Common myeloid progenitor, CD34-positive (primary cell): ENCODE measurements at regions not wholly inside any gene's neighbourhood (a gene's known extent, or its start where the extent isn't known, plus 50 kb on each side); places are given as distances from the start of the nearest gene placed in this dataset.
A peak's percentile ranks its signal among the peaks of the same experiment; 100 is the strongest.

Experiments
- CTCF ChIA-PET: fragments of 350-600 bp; sonication (Branson Sonifier 250); formaldehyde crosslinking; loops from one replicate; lab custom pipeline; 2021; ENCODE audit warnings: antibody characterized with exemption; lab: Charles Lee
- POLR2A ChIA-PET: fragments of 350-600 bp; sonication (Branson Sonifier 250); formaldehyde crosslinking; loops from one replicate; lab custom pipeline; 2021; ENCODE audit warnings: antibody characterized with exemption; lab: Charles Lee
- DNase-seq, 3 donors: peaks; one replicate each; pipeline versions ENCODE4 v3.0.0 to v3.0.0-alpha.2; 2013
- H3K27ac ChIP-seq, 2 experiments: 1 replicate in 1 of 2; 2 replicates in 1 of 2; pipeline ENCODE4 v1.7.0; 2013; ENCODE audit warnings: inconsistent platforms in 2 of 2, low read length in 2 of 2, mild to moderate bottlenecking in 2 of 2, low read depth in 1 of 2, moderate library complexity in 1 of 2; ENCODE audit not compliant: severe bottlenecking in 2 of 2, insufficient read depth in 1 of 2, poor library complexity in 1 of 2
- H3K27me3 ChIP-seq, 5 experiments: replicated peaks in 2 of 5; 1 replicate in 3 of 5; 2 replicates in 2 of 5; pipeline versions ENCODE4 v1.6.1 to v1.7.0; 2013; ENCODE audit warnings: low read length in 4 of 5, mild to moderate bottlenecking in 2 of 5, moderate library complexity in 2 of 5, inconsistent platforms in 1 of 5; ENCODE audit not compliant: insufficient read depth in 5 of 5, control insufficient read depth in 4 of 5
- H3K36me3 ChIP-seq, 4 experiments: 1 replicate in 2 of 4; 2 replicates in 2 of 4; pipeline versions ENCODE4 v1.6.1 to v1.7.0; 2013; ENCODE audit warnings: low read length in 3 of 4, control low read depth in 1 of 4, mild to moderate bottlenecking in 1 of 4; ENCODE audit not compliant: control insufficient read depth in 4 of 4, insufficient read depth in 4 of 4
- H3K4me1 ChIP-seq, 4 experiments: 1 replicate in 3 of 4; 2 replicates in 1 of 4; pipeline versions ENCODE4 v1.6.1 to v1.7.1; 2013; ENCODE audit warnings: low read length in 3 of 4, mild to moderate bottlenecking in 3 of 4, control low read depth in 1 of 4, inconsistent platforms in 1 of 4, moderate library complexity in 1 of 4; ENCODE audit not compliant: control insufficient read depth in 4 of 4, insufficient read depth in 4 of 4; ENCODE audit errors: control extremely low read depth in 1 of 4
- H3K4me3 ChIP-seq, 7 experiments: 1 replicate in 4 of 7; 2 replicates in 3 of 7; pipeline versions ENCODE4 v1.5.1 to v1.7.0; 2013; ENCODE audit warnings: mild to moderate bottlenecking in 7 of 7, low read length in 6 of 7, moderate library complexity in 6 of 7, inconsistent platforms in 2 of 7, low read depth in 2 of 7, control low read depth in 1 of 7; ENCODE audit not compliant: insufficient read depth in 4 of 7, control insufficient read depth in 1 of 7; ENCODE audit errors: extremely low read depth in 1 of 7
- H3K9me3 ChIP-seq, 5 experiments: 1 replicate in 4 of 5; 2 replicates in 1 of 5; pipeline versions ENCODE4 v1.6.1 to v1.7.1; 2013; ENCODE audit warnings: low read length in 4 of 5, mild to moderate bottlenecking in 2 of 5, inconsistent platforms in 1 of 5, low read depth in 1 of 5, moderate library complexity in 1 of 5; ENCODE audit not compliant: control insufficient read depth in 4 of 5, insufficient read depth in 2 of 5; ENCODE audit errors: control extremely low read depth in 1 of 5
- WGBS: methylation state at CpG from one replicate; pipeline ENCODE4 v1.1.5; 2013; ENCODE audit not compliant: insufficient coverage; 5-methylcytosine and 5-hydroxymethylcytosine counted together

- POLR2A ChIA-PET, result no interaction called here
Measured at GRCh38 chr4:123878976-123879375, 482.4 kb downstream of the SPRY1 start.

GRCh38 chr4:123880631-123881030, 484.0 kb downstream of the SPRY1 start:
- H3K4me3 ChIP-seq, result no peak overlapping the region
- no peaks in the 10 kb centered on the region for H3K27me3 ChIP-seq
- 80% methylated on average over 1 of the region's 3 CpGs for WGBS
- no peaks in the 10 kb centered on the region for H3K36me3 ChIP-seq
- ChIA-PET POLR2A (no interaction called here), CTCF (interaction anchor here (0.7 kb wide), 1 partner anchor 26 kb away, joined by 4 read pairs; no protein-coding TSS in a partner anchor)
- peaks cover 0 to 12% (median 3%) of the 10 kb centered on the region in 5 experiments for H3K9me3 ChIP-seq
- H3K27ac ChIP-seq, result no peak overlapping the region
- DNase-seq, result no peak
- H3K4me1 ChIP-seq, result no peaks in the 10 kb centered on the region

More at GRCh38 chr4:123878976-123879375, 482.4 kb downstream of the SPRY1 start:
- Histone ChIP-seq H3K4me3 (no peak overlapping the region), H3K36me3 (no peaks in the 10 kb centered on the region), H3K27me3 (no peaks in the 10 kb centered on the region), H3K4me1 (no peaks in the 10 kb centered on the region), H3K27ac (no peak overlapping the region), H3K9me3 (peaks cover 0 to 5% (median 0%) of the 10 kb centered on the region in 5 experiments)
- CTCF ChIA-PET, result no interaction called here
- WGBS, result 99% methylated on average over 6 of the region's 8 CpGs
- no peak for DNase-seq

- H3K4me1 ChIP-seq, result no peaks in the 10 kb centered on the region
- no peaks in the 10 kb centered on the region for H3K36me3 ChIP-seq
- H3K9me3 ChIP-seq, result peaks cover 0 to 9% (median 3%) of the 10 kb centered on the region in 5 experiments
- ChIA-PET POLR2A (no interaction called here), CTCF (no interaction called here)
- H3K27ac ChIP-seq, result no peak overlapping the region
- no peak for DNase-seq
- WGBS, result 92% methylated on average over 2 of the region's 6 CpGs
- no peaks in the 10 kb centered on the region for H3K27me3 ChIP-seq
- no peak overlapping the region for H3K4me3 ChIP-seq
Measured at GRCh38 chr4:123884922-123885321, 488.3 kb downstream of the SPRY1 start.

DNA sequence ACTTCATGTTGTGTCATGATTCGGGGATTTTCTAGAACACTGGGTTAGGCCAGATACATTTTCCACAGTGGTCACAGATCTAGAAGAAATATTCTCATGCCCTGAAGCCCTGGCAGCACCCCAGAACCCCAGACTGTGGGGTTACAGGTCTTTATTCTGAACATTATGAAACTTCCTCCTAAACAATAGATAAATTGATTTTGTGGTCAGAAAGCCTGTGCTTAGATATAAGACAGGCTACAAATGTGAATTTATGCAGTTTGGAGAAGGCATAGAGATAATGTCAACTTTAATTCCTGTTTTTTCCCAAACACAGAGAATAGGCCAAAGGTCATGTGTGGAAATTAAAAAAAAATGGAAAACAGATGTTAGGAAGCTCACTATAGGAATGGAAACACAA, 492.9 kb downstream of the SPRY1 start:
- Histone ChIP-seq H3K4me1 (no peaks in the 10 kb centered on the region), H3K27me3 (no peaks in the 10 kb centered on the region), H3K9me3 (peaks cover 0 to 6% (median under 1%) of the 10 kb centered on the region in 5 experiments), H3K4me3 (no peak overlapping the region), H3K27ac (no peak overlapping the region), H3K36me3 (no peaks in the 10 kb centered on the region)
- 71% methylated on average over 1 of the region's 1 CpG for WGBS
- ChIA-PET CTCF (no interaction called here), POLR2A (no interaction called here)
- DNase-seq, result peak in 1 of 3 donors; percentile 10

DNA sequence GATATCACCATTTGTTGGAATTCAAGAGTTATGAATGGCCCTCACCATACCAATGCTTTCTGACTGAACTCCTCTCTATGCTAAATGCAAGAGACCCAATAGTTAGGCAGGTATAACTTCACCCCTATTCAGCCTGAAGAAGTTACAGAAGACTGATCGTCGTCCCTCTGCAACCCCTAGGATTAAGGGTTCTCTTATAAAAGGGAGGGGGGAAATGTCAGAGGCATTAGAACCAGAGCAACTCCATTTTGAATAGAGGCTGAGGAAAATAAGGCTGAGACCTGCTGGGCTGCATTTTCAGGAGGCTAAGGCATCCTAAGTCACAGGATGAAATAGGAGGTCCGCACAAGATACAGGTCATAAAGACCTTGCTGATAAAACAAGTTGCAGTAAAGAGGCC, 494.3 kb downstream of the SPRY1 start:
- POLR2A ChIA-PET, result no interaction called here
- no peaks in the 10 kb centered on the region for H3K27me3 ChIP-seq
- H3K27ac ChIP-seq, result no peak overlapping the region
- WGBS, result 97% methylated on average over 3 of the region's 3 CpGs
- DNase-seq, result no peak
- CTCF ChIA-PET, result no interaction called here
- H3K4me1 ChIP-seq, result no peaks in the 10 kb centered on the region
- H3K36me3 ChIP-seq, result no peaks in the 10 kb centered on the region
- no peaks in the 10 kb centered on the region for H3K9me3 ChIP-seq
- H3K4me3 ChIP-seq, result no peak overlapping the region

DNA sequence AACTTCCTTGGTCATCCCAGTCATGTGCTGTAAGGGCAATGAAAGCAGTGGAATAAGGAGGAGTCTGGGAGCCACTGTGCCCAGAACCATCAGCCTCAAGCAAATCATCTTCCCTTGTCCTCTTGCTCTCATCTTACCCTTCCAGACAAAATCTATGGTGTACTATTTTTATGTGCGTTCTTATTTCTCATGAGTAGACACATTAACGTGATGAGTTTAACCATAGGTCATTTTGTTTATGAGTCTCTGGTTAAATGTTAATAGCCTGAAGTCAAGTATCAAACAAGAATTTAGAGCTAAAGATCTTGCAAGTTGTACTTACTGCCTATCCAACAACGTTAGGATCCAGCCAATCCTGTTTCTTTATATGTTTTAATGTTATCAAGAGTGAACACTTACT, 495.3 kb downstream of the SPRY1 start:
- H3K36me3 ChIP-seq, result no peaks in the 10 kb centered on the region
- H3K4me1 ChIP-seq, result no peaks in the 10 kb centered on the region
- WGBS, result no CpG with 5 or more reads among the region's 3 CpGs
- H3K27me3 ChIP-seq, result no peaks in the 10 kb centered on the region
- no peaks in the 10 kb centered on the region for H3K9me3 ChIP-seq
- no peak for DNase-seq
- no peak overlapping the region for H3K4me3 ChIP-seq
- no peak overlapping the region for H3K27ac ChIP-seq
- CTCF ChIA-PET, result interaction anchor here (0.8 kb wide), 1 partner anchor 36 kb away, joined by 3 read pairs; no protein-coding TSS in a partner anchor
- POLR2A ChIA-PET, result no interaction called here

- no peaks in the 10 kb centered on the region for H3K27me3 ChIP-seq
- H3K27ac ChIP-seq, result no peak overlapping the region
- ChIA-PET POLR2A (no interaction called here), CTCF (interaction anchor here (0.6 to 0.8 kb wide), 2 partner anchors 10 to 35 kb away, joined by 3 read pairs; no protein-coding TSS in a partner anchor)
- H3K9me3 ChIP-seq, result no peaks in the 10 kb centered on the region
- H3K36me3 ChIP-seq, result no peaks in the 10 kb centered on the region
- DNase-seq, result no peak
- H3K4me1 ChIP-seq, result no peaks in the 10 kb centered on the region
- no peak overlapping the region for H3K4me3 ChIP-seq
- 80% methylated on average over 1 of the region's 4 CpGs for WGBS
Measured at GRCh38 chr4:123892368-123892976, 495.9 kb downstream of the SPRY1 start.
